GM18519 (cell line): ENCODE measurements at regions not wholly inside any gene's neighbourhood (a gene's known extent, or its start where the extent isn't known, plus 50 kb on each side); places are given as distances from the start of the nearest gene placed in this dataset.
"Not testable (repeated sequence)": the region's sequence is repeated elsewhere in the genome, so short reads cannot be mapped to it uniquely, and the experiment has no call there.

Experiments
- ATAC-seq: cut with Tn5 transposase; IDR thresholded peaks from one replicate; pipeline ENCODE4 v1.9.1; 2021; ENCODE audit warnings: mild to moderate bottlenecking, moderate library complexity; ENCODE audit not compliant: unreplicated experiment, low FRiP score

GRCh38 chr2:8343031-8343430, 338.8 kb upstream of the ID2 start:
- ATAC-seq, result no peak

GRCh38 chr2:8344144-8345097, 337.4 kb upstream of the ID2 start:
- ATAC-seq, result no peak

GRCh38 chr2:8345200-8345599, 336.7 kb upstream of the ID2 start:
- no peak for ATAC-seq

- no peak for ATAC-seq
Observed at GRCh38 chr2:8346208-8346607, 335.6 kb upstream of the ID2 start.

DNA sequence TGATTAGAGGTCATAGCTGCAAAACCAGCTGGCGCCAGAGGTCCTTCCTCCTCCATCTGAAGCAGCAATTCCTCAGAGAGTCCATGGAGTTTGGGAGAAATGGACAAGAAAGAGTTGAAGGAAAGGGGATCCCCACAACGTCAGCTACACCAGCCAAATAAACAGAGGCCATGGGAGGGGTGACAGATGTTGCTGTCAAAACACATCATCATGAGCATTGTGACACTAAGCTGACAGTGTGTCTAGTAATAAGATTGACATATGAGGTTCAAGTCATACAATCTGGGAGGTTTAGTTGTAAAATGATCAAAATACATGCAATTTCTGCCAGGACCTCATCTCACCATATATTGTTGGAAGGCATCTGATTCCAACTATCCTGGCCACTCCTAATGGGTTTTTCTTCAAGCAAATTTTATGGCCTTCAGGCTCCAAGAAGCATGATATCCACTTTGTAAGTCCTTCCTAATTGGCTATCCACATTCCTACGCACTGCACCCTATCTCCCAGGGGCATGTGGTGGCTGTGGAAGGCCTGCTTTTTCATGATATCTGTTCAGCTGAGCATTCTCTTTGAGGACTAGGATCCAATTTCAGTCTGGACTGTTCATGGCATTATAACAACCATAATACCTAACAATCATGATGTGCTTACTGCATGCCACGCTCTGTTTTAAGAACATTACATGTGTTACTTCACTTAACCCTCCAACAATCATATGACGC, 335.0 kb upstream of the ID2 start:
- ATAC-seq, result no peak

GRCh38 chr2:8348911-8349310, 332.9 kb upstream of the ID2 start:
- not testable (repeated sequence) for ATAC-seq

GRCh38 chr2:8352296-8352695, 329.6 kb upstream of the ID2 start:
- no peak for ATAC-seq

GRCh38 chr2:8352989-8353388, 328.9 kb upstream of the ID2 start:
- no peak for ATAC-seq

GRCh38 chr2:8355102-8355859, 326.6 kb upstream of the ID2 start:
- no peak for ATAC-seq

- ATAC-seq, result no peak
Observed at GRCh38 chr2:8357738-8358518, 323.9 kb upstream of the ID2 start.

DNA sequence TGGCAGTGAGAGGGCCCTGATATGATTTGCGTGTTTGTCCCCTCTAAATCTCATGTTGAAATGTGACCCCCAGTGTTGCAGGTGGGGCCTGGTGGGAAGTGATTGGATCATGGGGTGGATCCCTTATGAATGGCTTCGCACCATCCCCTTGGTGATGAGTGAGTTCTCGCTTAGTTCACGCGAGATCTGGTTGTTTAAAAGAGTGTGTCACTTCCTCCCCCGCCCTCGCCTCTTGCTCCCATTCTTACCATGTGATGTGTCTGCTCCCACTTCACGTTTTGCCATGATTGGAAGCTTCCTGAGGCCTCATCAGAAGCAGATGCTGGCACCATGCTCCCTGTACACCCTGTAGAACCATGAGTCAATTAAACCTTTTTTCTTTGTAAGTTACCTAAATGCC, 319.9 kb upstream of the ID2 start:
- no peak for ATAC-seq

DNA sequence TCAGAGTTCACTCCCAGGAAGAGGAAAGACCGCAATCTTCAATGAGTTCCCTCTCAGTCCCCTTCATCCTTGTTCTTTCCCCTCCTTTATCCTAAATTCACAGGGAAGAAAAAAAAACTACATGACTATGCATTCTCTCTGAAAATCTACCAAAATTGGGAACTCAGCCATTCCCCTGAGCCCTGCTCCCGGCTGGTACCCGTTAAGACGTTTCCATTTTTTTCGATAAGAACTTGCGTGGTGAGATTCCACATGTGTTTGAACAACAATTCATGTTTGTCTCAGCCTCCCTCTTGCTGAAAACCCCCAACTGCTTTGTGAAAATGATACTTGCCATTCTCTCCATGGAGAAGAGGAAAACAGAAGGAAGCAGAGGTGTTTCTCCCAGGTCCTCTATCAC, 318.7 kb upstream of the ID2 start:
- ATAC-seq, result no peak

DNA sequence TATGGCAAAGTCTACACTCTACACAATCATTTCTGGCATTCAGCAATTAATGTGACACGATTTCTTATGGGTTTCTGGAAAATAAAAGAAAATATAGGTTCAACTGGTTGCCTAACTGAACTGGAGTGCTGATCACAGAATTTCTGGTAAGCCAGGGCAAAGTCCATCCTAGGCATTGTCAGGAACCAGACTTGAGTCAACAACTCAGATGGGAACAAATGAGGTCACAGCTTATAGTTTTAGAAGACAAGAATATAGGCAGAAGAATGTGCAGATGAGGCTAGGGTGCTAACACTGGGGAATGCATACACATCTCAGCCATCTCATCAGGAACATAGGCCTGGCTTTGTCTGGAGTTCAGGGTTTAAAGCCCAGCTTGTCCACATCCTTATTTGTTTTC, 317.2 kb upstream of the ID2 start:
- ATAC-seq, result no peak

DNA sequence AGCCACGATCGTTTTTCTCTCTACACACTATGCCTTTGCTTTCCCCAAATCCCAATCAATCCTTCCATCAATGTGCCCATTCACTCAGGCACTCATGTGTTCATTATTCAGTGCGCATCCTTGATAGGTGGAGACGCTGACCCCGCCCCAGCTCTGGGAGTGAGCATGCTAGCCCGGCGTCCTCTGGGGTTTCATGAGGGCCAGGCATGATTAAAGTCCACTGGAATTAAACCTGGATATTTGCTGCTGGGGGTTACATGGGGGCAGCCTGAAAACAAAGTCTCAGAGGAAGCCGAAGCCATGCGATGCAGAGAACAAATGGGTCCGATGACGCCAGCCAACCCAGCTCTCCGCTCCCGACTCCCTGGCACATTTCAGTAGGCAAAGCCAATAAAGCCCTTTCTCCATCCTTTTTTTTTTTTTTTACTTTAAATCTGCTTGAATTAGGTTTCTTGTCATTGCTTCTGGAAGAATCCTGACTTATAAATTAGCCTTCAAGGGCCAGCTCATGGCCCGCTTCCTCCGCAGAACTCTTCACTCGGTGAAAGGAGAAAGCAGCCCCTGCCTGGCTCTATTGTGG, 316.4 kb upstream of the ID2 start:
- no peak for ATAC-seq

DNA sequence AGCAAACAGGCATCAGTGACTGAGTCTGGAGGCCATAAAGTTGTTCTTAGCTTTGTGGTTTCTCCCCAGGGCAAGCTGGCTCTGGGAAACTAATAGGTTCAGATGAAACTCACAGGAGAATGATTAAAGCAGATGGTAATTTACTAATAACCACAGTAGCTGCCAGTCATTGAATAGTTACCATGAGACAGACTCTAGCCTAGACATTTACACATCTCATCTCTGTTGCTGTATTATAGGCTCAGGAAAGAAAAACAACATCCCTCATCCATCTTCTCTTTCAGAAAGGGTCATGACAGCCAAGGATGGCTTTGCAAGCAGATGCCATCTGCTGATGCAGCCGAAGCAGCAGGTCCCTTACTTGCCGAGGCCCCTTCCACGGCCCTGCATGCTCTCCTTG, 314.0 kb upstream of the ID2 start:
- ATAC-seq, result no peak

- no peak for ATAC-seq
Observed at GRCh38 chr2:8368463-8368862, 313.4 kb upstream of the ID2 start.

DNA sequence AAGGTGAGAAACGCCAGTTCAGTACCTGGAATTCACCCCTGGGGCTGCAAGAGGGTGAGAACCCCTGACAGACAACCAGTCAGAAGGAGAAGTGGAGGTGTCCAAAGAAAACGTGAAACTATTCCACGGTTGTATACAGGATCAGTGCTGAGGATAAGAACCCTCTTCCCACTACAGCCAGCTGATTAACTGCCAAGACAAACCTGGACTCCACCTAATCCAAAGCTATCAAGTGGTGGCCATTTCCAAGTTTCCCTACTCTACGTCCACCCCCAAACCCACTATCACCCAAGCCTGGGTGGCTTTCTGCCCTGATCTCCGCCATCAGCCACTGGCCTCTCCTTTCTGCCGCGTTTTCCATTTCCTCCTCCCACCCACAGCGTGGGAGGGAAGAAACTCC, 312.3 kb upstream of the ID2 start:
- ATAC-seq, result no peak

GRCh38 chr2:8370258-8370802, 311.5 kb upstream of the ID2 start:
- ATAC-seq, result no peak

GRCh38 chr2:8371653-8372052, 310.2 kb upstream of the ID2 start:
- ATAC-seq, result no peak

DNA sequence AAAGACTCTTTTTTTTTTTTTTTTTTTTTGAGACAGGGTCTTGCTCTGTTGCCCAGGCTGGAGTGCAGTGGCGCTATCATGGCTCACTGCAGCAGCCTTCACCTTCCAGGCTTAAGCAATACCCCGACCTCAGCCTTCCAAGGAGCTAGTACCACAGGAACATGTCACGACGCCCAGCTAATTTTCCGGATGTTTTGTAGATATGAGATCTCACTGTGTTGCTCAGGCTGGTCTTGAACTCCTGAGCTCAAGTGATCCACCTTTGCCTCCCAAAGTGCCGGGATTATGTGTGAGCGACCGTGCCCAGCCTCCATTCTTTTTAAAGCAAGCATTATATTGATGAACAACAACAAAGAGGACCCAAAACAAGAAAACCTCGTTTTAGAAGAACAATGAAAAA, 307.1 kb upstream of the ID2 start:
- no peak for ATAC-seq
